Superior temporal gyrus (tissue), 1 donor: ENCODE measurements at regions not wholly inside any gene's neighbourhood (a gene's known extent, or its start where the extent isn't known, plus 50 kb on each side); places are given as distances from the start of the nearest gene placed in this dataset.

Experiments used
- DNase-seq: peaks from one replicate; pipeline ENCODE4 v3.0.0-alpha.2; 2016; ENCODE audit errors: extremely low spot score

GRCh38 chr1:2916706-2917105 lies 104.6 kb upstream of the ACTRT2 start:
- DNase-seq, result no peak

- no peak for DNase-seq
Observed at GRCh38 chr1:2917284-2917683, 104.0 kb upstream of the ACTRT2 start.

GRCh38 chr1:2918441-2918840 lies 102.8 kb upstream of the ACTRT2 start:
- no peak for DNase-seq

DNA sequence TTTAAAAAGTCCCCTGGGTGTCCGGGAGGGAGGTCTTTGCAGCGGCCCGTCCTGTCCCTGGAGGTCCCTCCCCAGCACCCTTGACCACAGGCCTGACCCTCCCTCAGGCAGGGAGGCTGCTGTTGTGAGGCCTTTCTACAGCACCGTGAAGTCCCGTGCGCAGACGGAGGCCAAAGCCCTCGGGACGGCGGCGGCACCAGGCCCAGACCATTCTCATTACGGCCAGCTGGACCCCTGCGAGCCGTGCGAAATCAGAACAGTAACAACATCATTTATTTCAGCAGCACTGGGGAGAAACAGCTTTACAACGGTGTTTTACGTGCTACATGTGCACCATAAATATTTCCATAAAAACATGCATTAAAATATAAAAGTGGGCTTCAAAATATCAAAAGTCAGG lies 101.4 kb upstream of the ACTRT2 start:
- no peak for DNase-seq

GRCh38 chr1:2920421-2921015 lies 100.7 kb upstream of the ACTRT2 start:
- DNase-seq, result no peak

DNA sequence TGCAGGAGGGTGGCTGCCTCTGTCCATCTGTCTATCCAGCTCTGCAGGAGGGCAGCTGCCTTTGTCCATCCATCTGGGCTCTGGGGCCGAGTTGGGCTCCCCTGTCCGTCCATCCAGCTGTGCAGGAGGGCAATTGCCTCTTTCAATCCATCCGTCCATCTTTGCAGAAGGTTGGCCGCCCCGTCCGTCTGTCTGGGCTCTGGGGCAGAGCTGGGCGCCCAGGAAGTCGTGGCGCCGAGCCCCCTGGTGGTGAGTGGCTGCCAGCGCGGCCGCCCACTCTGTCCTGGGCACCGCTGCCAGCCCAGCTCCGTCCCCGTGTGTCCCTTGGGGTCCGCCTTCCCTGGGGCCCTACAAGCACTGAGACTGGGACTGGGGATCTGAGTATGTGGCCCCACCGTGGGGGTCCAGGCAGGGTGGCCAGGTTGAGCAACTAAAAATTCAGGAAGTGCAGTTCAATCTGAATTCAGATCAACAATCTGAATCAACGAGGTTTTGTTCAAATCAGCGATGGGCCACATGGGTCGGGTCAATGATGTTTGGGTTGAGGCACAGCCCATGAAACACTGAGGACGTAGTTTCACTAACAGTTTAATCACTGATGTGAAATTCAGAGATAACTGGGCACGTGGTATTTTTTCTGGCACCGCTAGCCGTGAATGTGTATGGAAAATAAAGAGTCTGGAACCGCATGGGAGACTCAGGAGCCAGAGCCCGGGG lies 99.1 kb upstream of the ACTRT2 start:
- DNase-seq, result no peak

GRCh38 chr1:2923351-2923750 lies 97.9 kb upstream of the ACTRT2 start:
- no peak for DNase-seq

DNA sequence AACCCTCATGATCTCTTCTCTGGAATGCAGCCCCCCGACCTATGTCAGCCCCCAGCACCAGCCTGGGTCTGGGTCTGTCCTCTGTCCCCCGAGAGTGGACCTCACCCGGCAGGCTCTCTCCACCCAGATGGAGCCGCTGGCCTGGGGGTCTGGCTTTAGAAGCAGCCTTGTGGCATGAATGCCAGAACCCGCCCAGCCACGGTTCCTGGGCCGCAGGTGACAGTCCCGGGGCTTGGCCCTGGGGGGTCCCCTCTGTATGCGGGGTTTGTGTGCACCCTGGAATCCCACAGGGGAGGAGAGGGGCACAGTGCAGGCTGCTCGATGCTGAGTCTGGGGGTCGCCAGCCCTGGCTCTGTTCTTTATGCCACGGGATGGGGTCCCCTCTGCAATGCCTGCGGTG lies 96.0 kb upstream of the ACTRT2 start:
- DNase-seq, result no peak

DNA sequence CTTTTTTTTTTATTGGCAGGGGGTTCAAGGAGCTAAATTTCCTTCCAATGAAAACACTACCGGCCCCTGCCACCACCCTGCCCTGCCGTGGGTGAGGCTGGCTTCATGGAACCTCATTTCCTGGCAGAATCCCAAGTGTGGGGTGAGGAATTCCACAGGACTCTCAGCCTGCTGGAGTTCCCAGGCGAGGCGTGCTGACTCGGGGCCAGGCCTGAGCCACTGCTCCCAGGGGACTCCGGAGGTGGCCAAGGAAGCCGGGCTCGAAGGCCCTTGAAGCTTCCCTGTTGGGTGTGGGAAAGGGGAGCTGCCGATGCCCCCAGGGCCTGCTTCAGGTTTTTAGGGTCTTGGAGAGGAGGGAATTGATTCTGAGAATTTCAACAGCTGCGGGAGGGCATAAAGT lies 95.3 kb upstream of the ACTRT2 start:
- no peak for DNase-seq

- no peak for DNase-seq
Observed at GRCh38 chr1:2926447-2927055, 94.7 kb upstream of the ACTRT2 start.

GRCh38 chr1:2927393-2928360 lies 93.6 kb upstream of the ACTRT2 start:
- DNase-seq, result no peak

DNA sequence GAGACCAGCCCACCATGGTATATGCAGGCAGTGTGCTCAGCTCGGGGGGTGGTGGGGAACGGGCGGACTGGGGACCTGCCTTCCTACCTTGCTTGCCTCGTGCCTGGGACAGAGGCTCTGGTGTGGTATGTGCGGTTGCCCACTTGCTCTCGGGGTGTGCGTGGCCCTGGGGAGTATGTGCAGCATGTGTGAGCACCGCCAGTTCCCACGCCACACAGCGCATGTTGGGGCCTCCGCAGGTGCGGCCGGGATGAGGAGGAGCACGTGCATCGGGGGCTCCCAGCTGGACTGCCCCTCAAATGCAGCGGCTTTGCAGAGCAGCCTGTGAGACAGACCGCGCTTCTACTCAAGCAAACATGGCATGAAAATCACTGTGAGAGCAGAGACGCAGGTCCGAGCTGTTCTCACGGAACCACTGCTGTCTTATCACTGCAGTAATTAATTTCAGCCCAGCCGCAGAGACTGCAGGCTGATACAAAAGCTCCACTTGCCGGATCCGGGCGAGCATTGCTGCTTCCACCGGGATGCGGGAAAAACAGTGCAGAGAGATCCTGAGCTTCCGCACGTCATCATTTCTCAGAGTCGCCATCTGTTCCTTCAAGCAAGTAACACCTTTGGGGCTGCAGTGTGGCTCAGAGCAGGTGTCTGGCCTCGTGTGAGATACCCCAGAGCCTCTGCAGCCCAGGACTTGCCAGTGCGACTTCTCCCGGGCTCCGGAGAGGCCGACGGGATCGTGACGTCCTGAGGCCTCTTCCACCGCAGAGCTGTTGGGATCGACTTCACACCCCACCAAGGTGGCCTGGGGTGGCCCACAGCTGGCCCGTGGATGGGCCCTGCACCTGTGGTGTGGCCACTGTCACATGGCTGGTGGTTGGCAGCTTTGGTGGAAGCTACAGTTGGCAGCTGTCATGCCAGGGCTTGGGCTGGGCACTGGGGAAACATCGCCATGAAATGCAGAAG lies 92.6 kb upstream of the ACTRT2 start:
- DNase-seq, result no peak

DNA sequence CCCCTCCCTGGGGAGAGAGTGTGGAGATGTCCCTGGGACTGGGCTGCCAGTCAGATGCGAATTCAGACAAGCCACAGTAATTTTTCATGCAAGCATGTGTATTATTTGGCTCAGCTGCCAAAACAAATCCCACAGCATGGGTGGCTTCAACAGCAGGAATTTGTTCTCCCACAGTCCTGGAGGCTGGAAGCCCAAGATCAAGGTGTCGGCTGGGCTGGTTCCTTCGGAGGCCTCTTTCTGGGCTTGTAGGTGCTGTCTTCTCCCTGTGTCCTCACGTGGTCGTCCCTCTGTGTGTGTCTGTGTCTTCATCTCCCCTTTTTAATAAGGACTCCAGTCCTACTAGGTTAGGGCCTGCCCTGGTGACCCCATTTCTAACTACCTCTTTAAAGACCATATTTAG lies 91.9 kb upstream of the ACTRT2 start:
- no peak for DNase-seq

DNA sequence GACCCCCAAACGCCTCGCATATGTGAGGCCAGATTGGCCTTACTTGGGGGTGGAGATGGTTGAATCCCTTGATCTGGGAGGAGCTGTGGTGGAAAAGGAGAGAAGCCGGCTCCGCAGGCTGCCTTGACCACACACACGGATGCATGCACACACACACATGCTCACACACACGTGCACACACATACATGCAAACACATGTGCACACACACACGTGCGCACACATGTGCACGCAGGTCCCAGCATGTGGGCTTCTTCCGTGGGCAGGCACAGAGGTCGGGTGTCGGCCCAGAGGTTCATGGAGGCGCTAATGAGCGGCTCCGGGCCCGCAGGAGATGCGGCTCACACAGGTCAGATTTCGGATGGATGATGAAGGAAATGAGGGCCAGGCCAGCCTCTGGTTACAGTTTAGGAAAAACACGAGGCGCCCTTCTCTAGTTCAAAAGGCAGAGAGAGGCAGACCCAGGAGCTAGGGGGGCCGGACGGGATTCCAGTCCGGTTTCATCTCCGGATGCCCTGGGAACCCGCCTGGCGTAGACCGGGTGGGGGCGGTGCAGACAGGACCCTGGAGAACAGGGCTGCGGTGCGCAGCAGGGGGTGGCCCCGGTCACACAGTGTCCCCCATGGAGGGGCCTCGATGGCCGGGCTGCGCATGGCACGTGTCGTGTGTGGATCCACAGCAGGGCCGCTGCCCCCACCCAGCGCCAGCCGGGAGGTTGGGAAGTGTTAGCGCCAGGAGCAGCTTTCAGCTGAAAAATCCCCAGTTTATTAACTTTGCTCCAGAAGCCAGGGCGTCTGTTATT lies 91.1 kb upstream of the ACTRT2 start:
- DNase-seq, result no peak

DNA sequence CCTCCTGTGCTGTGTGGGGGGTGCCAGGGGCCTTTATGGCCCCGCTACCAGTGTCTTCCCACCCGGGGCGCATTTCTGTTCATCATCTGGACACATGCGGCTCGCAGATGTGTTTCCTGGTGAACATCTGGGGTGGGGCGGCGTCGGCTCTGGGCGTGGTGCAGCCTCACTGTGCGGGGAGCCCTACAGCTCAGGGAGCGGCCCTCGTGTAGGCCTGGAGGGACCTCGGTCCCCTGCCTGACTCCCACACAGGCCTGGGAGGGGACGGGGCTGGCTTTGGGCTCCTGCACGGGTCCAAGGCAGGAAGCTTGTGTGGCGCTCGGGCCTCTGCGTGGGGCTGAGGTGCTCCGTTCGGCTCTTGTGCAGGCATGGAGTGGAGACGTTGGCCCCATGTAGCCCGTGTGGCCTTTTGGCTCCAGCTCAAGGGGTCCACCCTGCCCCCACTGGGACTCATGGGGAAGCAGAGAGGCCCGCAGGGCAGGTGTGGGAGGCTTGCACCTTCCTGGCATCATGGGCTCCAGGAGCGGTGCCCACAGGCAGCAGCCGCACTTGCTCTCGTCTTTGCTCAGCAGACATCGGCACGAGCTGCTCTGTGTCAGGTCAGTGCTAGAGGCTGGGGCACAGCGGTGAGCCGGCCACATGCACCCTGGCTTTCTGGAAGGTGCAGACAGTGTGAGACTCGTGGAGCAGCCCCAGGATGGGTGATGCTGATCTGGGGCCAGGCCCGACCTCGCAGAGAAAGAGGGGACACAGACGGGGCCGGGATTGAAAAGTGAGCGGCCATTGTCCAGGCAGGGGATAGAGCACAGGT lies 90.1 kb upstream of the ACTRT2 start:
- no peak for DNase-seq

GRCh38 chr1:2931724-2932401 lies 89.4 kb upstream of the ACTRT2 start:
- DNase-seq, result no peak

GRCh38 chr1:2932671-2933350 lies 88.5 kb upstream of the ACTRT2 start:
- no peak for DNase-seq
